OCI-LY7 (cell line): ENCODE measurements at regions not wholly inside any gene's neighbourhood (a gene's known extent, or its start where the extent isn't known, plus 50 kb on each side); places are given as distances from the start of the nearest gene placed in this dataset.

ENCODE experiments used
- EZH2phosphoT487 ChIP-seq: fragments of 200-600 bp; sonication (generic); IDR thresholded peaks from 2 replicates; pipeline ENCODE4 v1.6.1; 2018; ENCODE audit warnings: low read depth, borderline replicate concordance, mild to moderate bottlenecking, mixed run types, antibody characterized with exemption, low read length, moderate library complexity, mixed read lengths
- TF ChIP-seq, protein P1 (sequence below): fragments of 200-600 bp; sonication (generic); conservative IDR thresholded peaks from 2 replicates; pipeline ENCODE4 v1.5.1; 2014; ENCODE audit warnings: mild to moderate bottlenecking, antibody characterized with exemption, low read length, moderate library complexity, mixed read lengths

- TF ChIP-seq, protein P1, sequence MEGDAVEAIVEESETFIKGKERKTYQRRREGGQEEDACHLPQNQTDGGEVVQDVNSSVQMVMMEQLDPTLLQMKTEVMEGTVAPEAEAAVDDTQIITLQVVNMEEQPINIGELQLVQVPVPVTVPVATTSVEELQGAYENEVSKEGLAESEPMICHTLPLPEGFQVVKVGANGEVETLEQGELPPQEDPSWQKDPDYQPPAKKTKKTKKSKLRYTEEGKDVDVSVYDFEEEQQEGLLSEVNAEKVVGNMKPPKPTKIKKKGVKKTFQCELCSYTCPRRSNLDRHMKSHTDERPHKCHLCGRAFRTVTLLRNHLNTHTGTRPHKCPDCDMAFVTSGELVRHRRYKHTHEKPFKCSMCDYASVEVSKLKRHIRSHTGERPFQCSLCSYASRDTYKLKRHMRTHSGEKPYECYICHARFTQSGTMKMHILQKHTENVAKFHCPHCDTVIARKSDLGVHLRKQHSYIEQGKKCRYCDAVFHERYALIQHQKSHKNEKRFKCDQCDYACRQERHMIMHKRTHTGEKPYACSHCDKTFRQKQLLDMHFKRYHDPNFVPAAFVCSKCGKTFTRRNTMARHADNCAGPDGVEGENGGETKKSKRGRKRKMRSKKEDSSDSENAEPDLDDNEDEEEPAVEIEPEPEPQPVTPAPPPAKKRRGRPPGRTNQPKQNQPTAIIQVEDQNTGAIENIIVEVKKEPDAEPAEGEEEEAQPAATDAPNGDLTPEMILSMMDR = no peak
- TF ChIP-seq EZH2phosphoT487 = no peak
Observed at GRCh38 chr11:91350931-91351330, 873.7 kb upstream of the FAT3 start.
